ENCODE measurements at regions not wholly inside any gene's neighbourhood (a gene's known extent, or its start where the extent isn't known, plus 50 kb on each side); places are given as distances from the start of the nearest gene placed in this dataset.

- no peaks in the 10 kb centered on the region for H3K36me3 ChIP-seq
- H3K4me1 ChIP-seq, result no peaks in the 10 kb centered on the region
- no peak overlapping the region for H3K27ac ChIP-seq
- ATAC-seq (no peak), DNase-seq (no peak)
- 69 to 85% (median 78%) methylated on average over 3 of the region's 3 CpGs for WGBS, 4 donors
- H3K4me3 ChIP-seq, result no peak overlapping the region
- TF ChIP-seq POLR2A (IDR thresholded peaks at IDR 0.05) (no peak), CTCF (IDR thresholded peaks at IDR 0.05) (no peak)
- intact Hi-C loops (cut with DNase I), result no loop called here
- H3K27me3 ChIP-seq, result peaks cover 0 to 6% (median 0%) of the 10 kb centered on the region in 9 donors
- H3K9me3 ChIP-seq, result peaks cover 0 to 2% (median 0%) of the 10 kb centered on the region in 12 donors
These were observed 121.8 kb upstream of the MED13 start for GRCh38 chr17:62186841-62187240.

DNA sequence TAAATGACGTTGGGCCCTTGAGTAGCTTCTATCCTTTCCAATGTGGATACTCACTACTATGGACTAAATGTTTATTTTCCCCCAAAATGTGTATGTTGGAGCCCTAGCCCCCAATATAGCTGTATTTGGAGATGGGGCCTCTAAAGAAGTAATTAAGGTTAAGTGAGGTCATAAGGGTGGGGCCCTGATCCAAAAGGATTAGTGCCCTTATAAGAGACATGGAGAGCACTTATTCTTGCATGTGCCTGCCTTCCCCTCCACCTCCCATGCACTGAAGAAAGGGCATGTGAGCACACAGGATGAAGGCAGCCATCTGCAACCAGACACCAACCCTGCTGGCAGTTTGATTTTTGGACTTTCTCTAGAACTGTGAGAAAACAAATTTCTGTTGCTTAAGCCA is 115.7 kb upstream of the MED13 start:
- Histone ChIP-seq H3K9me3 (peaks cover 0 to 20% (median 12%) of the 10 kb centered on the region in 12 donors), H3K4me1 (no peaks in the 10 kb centered on the region), H3K27me3 (no peaks in the 10 kb centered on the region), H3K27ac (no peak overlapping the region), H3K36me3 (no peaks in the 10 kb centered on the region), H3K4me3 (no peak overlapping the region)
- no peak for DNase-seq
- TF ChIP-seq POLR2A (IDR thresholded peaks at IDR 0.05), result no peak
- no peak for TF ChIP-seq CTCF (IDR thresholded peaks at IDR 0.05)
- ATAC-seq, result no peak
- intact Hi-C loops (cut with DNase I), result no loop called here
- 65 to 88% (median 79%) methylated on average over 1 of the region's 1 CpG for WGBS, 4 donors

DNA sequence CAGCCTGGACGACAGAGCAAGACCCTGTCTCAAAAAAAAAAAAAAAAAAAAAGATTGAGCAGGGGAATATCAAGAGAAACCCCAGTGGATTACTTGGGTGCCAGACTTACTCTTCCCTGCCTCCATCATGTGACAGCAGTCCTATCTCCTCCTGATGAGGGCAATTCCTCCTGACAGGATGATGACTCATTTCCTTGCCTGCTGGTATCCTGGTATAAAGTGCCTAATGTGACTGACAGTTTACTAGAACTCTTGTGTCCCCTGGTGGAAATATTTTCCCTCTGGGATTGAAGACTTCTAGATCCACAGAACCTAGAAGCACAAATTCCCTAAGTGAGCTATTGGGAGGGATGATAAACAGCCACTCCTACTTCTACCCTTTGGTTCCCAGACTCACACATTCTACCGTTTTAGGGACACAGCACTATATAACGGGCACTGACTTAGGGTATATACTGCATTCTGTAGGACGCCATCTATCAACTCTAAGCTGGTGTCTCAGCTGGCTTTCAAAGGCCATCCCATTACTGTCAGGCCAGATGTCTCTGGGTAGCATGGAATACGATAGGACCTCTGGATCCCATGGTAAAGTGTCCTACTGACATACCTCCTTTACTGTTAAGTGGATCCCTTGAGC is 114.6 kb upstream of the MED13 start:
- H3K9me3 ChIP-seq, result peaks cover 0 to 20% (median 12%) of the 10 kb centered on the region in 12 donors
- no peak overlapping the region for H3K27ac ChIP-seq
- H3K4me1 ChIP-seq, result no peaks in the 10 kb centered on the region
- H3K4me3 ChIP-seq, result no peak overlapping the region
- WGBS, 4 donors, result 76 to 81% (median 79%) methylated on average over 4 to 5 of the region's 5 CpGs
- intact Hi-C loops (cut with DNase I), result no loop called here
- DNase-seq (no peak), ATAC-seq (no peak)
- no peaks in the 10 kb centered on the region for H3K36me3 ChIP-seq
- H3K27me3 ChIP-seq, result no peaks in the 10 kb centered on the region
- TF ChIP-seq POLR2A (IDR thresholded peaks at IDR 0.05) (no peak), CTCF (IDR thresholded peaks at IDR 0.05) (no peak)

DNA sequence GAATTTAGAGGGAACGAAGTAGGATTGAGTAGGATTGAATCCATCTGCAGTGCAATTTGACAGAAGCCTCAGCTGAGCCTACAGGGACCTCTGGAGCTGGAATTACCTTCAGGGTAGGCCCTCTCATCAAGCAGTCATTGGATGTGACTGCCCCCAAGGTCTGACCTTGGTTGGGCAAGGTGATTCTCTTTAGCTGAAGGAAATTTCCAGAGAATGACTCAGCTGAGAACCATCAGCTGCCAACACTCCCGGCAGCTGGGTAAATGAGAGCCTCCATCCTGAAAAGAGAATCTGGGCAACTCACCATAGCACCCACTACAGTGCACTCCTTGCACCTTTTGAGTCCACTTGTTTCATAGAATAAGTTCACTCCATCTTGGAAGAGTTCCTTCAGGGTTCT is 113.5 kb upstream of the MED13 start:
- H3K27ac ChIP-seq, result no peak overlapping the region
- 86 to 91% (median 89%) methylated on average over 2 of the region's 2 CpGs for WGBS, 4 donors
- TF ChIP-seq CTCF (IDR thresholded peaks at IDR 0.05) (no peak), POLR2A (IDR thresholded peaks at IDR 0.05) (no peak)
- no peak overlapping the region for H3K4me3 ChIP-seq
- H3K27me3 ChIP-seq, result no peaks in the 10 kb centered on the region
- DNase-seq, result no peak
- H3K36me3 ChIP-seq, result no peaks in the 10 kb centered on the region
- peaks cover 0 to 20% (median 12%) of the 10 kb centered on the region in 12 donors for H3K9me3 ChIP-seq
- intact Hi-C loops (cut with DNase I), result no loop called here
- H3K4me1 ChIP-seq, result no peaks in the 10 kb centered on the region
- ATAC-seq, result no peak

Data from heart left ventricle (tissue), 16 donors.